ENCODE measurements at regions not wholly inside any gene's neighbourhood (a gene's known extent, or its start where the extent isn't known, plus 50 kb on each side); places are given as distances from the start of the nearest gene placed in this dataset.

DNA sequence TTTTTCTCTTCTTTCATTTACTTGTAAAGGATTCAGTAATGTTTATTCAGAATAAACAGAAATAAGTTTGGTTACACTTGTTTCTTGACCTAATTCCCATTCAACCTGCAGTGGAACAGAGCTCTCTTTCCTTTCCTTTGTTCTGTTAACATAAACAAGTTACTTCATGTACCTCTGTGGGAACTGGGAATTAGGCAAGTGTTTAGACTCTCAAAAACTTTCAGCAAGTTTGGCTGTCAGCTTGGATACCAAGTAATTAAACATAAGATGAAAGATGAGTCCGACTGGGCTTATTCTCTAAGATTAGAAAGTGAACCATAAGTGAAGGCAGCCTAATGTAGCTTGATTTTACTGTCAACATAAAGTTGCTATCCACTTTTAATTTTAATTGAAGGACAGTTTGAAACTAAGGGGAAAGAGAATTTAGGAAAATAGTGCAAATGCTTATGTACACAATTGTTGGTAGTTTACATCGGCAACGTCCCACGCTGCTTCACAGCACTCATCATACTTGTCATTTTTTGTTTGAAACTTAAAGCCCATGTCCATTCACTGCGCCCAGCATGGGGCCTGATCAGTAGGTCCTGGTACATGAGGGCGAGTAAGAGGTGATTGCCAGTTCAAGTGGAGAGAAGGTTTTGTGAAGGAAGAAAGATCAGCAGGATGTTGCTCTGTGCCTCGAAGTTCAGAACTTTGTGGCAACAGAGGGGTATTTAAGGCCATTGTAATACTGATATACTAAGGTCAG lies 113.0 kb downstream of the PLEKHG1 start:
- no peak for DNase-seq (ENCODE audit: low read depth)

DNA sequence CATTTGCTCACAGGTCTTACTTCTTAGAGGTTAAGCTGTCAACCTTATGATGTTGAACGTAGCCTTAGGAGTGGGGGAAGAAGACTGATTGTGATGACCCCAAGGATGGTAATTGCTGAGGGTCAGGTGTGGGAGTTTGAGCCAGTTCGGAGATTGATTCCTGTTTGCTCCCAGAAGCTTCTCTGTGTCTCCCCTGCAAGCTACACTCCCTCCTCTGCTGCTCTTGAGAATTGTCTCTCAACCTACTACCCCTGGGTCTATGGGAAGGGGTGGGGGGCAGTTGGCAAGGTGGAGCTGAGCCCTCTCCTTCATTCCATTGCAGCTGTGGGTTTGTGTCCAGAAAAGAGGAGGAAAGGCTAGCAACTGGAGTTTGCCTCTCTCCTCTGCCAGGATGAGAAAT lies 113.8 kb downstream of the PLEKHG1 start:
- DNase-seq (ENCODE audit: low read depth) = no peak

DNA sequence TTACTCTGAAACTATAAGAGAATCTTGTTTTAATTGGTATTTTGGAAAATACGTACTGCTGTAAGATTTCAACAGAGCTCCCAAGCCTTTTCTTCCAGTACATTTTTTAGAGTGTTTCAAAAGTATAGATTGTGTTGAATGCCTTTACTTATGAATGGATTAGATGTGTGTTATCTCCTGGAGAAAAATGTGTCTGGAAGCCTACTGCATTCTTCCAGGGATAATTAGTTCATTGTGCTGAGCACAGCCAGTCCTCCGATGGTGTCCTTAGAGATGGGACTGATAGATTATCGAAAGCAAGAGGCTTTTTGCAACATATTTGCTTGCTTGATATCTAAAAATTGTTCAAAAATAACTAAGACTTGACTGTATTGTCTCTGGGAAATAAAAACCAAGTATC lies 114.2 kb downstream of the PLEKHG1 start:
- DNase-seq (ENCODE audit: low read depth) = no peak

DNA sequence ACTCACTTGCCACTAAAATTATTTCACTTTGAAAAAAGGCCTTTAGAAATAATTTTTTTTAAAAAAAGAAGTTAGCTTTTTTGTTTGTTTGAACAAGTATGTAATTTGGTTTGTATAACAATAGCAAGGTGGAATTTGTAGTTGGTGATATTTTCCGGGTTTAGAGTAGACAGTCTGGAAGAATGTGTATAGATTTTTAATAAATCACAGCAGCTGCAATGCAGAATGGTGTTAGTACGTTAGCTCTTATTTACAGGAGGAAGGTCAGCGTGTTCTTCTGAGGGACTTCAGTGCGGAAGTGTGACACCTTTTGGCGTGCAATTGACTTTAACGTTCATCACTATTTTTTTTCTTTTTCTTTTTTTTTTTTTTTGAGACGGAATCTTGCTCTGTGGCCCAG lies 115.4 kb downstream of the PLEKHG1 start:
- no peak for DNase-seq (ENCODE audit: low read depth)

DNA sequence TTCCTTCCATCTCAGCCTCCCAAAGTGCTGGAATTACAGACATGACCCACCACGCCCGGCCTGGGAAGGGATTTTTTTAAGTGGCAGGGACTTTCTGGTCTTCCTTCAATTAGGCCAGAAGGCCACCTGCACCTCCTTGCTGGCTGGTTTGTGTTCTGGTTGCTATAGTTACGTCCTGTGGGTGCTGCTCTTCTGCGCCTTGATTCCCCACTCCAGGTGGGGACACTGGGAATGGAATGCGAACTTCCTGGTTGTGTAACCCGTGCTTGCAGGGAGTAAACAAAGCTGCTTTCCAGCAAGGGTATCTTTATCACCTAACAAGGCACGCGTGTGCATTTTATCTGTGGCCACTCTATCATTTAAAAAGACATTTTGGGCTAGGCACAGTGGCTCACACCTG lies 117.7 kb downstream of the PLEKHG1 start:
- DNase-seq (ENCODE audit: low read depth) = no peak

DNA sequence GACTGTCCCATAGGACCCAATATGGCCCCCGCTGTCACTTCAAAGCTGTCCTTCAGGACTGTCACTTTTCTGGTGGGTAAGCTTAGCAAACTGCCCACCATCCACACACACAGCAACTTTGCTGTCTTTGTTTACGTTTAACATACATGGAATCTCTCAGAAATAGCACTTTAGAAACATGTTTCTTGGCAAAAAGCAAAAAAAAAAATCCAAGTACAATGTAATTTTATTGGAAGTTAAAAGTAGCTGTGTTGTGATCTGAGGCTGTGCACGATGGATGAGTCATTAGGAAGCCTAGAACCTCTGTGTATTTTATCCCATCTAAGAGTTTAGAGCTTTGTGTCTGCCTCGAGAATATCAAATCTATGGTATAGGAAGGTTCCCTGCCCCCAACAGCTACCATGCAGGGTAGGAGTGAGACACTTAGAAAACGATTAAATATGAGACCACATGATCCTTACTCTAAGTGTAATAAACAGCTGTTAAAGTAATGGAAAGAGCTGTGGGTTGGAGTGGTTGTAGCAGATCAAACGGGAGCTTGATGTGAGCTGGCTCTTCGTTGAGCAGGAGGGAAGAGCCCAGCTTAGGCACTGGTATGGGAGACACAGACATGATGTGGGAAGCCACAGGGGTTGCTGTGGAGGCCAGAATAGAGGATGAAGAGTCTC lies 119.5 kb downstream of the PLEKHG1 start:
- DNase-seq (ENCODE audit: low read depth) = no peak

DNA sequence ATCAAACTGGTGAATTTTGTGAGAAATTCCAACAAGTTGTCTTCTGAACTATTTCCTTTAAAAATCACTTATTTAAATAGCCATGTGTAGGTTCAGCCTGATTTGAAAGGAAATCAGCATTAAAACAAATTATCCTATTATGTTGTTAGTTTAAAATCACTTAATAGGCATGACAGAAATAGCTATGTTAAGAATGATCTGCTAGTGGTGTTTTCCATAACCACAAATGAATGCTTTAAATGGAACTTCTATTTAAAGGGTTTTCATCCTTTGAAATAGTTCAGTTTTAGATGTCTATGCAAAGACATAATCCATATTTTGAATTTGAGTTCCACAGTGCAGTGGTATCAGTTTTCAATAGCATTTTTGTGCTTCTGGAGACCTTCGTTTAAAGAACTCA lies 120.1 kb downstream of the PLEKHG1 start:
- no peak for DNase-seq (ENCODE audit: low read depth)

DNA sequence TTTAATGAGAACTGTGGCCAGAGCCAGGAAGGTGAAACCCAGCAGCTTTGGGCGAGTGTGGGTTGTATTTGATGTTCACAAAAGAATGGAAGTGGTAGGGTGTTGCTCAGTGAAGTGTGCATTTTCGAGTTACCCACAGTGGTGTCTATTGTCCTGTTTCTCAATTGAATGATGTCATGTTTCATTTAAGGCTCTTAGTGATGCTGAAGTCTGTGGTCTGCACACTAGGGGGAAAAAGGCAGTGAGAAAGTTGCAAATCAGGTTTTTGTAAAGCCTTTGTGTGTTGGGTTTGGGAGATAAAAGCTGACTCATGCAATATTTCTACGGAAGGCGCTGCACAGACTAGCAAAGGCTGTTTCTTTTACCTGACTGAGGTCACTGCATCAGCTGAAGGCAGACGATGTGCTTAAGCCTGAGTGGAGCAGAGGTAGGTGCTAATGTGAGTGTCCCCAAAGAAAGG lies 121.1 kb downstream of the PLEKHG1 start:
- no peak for DNase-seq (ENCODE audit: low read depth)

DNA sequence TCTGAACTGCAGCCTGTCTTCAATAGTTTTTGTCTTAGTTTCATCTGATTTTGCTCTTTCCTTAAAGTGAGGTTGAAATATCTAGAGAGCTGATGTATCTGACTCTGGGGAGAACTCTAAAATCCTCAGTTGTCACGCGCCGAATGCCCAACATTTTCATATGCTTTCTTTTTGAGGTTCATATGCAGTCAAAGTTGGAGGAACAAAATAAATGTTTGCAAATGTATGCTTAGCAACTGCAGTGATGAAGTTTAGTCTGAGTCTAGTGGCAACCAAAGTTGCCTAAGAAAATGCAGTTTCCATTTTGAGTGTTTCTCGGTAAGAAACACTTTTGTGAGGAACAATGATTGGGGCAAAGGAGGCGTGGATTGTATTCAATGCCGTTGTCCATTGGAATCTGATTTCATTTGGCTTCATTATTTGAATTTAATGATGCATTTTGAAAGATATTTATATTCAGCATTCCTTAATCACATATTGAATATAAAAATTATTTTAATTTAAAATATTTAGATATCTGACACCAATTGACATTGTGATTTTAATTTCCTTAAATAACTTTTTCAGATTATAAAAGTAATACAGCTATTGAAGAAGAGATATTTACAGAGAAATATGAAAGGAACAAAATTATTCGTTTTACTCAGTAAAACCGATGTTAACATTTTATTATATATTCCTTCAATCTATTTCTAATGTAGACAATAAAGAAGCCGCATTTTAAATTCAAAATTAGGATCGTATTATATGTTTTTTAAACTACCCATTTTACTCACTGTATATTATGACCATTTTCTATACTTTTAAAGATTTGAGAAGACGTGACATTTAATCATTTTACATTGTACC lies 122.0 kb downstream of the PLEKHG1 start:
- DNase-seq (ENCODE audit: low read depth) = no peak

DNA sequence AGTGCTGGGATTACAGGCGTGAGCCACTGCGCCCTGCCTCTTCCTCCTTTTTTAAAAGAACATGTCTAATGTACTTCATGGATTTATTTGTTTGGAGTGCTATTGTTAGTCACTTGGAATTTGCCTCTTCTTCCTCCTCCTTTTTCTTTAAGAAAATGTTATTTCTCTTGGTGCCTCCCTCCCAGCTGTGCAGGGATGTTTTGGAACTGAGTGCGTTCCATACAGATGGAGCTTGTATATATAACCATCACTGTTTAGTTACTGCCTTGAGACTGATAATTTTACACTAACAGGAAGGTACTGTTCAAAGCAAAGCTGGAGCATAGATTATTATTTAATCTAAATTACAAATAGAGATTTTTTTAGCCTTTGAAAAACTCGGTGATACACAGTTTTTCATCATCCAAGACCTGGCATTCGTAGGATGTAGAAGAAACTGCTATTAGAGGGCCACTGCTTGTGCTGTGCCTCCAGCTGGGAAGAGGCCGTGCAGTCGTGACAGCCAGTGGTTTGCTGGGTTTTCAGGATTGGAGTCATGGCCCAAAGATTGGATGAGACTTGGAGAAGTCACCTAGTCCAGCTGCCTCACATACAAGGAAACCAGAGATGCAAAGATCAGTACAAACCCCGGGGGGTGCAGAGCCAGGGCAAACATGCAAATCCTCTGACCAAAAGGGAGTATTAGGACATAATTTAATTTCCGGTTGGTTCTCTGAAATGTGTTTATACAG lies 123.1 kb downstream of the PLEKHG1 start:
- no peak for DNase-seq (ENCODE audit: low read depth)

DNA sequence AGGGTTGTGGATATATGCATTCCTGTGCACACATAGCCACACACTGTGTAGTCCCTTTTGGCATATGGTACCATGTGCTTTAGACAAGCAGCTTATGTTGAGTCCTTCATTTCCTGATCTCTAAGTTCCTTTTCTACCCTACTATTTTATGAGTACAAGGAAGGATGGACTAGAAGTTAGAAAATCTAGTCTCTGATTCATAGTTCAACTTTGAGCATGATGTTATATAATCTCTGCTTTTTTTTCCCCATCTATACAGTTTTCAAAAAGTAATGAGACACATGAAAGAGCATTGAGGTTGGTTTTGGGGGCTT lies 123.6 kb downstream of the PLEKHG1 start:
- no peak for DNase-seq (ENCODE audit: low read depth)

DNA sequence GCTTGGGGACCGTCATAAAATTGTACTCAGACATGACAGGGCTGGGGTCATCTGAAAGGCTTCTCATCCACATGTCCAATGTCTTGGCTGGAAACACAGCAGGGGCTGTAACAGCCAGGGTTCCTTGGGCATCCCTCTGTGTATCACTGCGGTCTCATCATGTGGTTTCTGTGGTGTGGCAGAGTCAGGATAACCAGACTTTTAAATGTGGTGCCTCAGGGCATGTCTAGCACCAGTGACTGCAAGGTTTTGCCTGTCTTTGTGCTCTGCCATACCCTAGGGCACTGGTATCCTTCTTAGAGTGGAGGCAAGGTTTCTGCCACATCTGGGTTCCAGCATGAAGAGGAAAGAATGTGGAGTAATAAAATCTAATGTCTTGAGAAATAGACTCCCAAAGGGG lies 124.2 kb downstream of the PLEKHG1 start:
- no peak for DNase-seq (ENCODE audit: low read depth)

DNA sequence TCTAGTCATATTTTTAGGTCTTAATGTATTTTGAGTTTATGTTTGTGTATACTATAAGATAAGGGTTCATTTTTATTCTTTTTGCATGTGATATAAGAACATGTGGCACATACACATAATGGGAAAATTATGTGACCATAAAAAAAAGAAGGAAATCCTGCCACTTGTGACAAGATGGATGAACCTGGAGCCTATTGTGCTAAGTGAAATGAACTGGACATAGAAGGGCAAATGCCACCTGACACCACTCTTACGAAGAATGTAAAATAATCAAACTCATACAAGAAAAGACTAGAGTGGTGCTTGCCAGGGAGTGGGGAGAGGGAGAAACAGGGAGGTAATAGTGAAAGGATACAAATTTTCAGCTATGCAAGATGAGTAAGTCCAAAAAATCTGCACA lies 126.1 kb downstream of the PLEKHG1 start:
- DNase-seq (ENCODE audit: low read depth) = no peak

DNA sequence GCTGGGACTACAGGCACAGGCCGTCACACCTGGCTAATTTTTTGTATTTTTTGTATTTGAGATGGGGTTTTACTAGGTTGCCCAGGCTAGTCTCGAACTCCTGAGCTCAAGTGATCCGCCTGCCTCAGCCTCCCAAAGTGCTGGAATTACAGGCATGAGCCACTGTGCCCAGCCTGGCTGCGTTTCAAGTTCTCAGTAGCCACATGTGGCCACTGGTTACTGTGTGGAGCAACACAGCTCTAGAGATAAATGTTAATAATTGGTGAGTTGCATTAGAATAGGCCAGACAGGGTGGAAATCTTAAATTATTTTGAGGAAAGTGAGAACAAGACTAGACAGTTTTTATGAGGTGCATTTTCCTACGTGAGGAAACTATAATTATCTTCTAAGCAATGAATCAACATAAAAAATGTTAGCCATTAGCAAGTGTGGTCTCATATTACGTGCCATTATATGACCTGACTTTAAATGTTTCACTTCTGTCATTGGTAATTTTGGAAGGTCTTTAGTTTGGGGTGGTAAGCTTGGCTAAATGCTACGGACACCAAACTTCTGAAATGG lies 129.6 kb downstream of the PLEKHG1 start:
- DNase-seq (ENCODE audit: low read depth) = no peak

DNA sequence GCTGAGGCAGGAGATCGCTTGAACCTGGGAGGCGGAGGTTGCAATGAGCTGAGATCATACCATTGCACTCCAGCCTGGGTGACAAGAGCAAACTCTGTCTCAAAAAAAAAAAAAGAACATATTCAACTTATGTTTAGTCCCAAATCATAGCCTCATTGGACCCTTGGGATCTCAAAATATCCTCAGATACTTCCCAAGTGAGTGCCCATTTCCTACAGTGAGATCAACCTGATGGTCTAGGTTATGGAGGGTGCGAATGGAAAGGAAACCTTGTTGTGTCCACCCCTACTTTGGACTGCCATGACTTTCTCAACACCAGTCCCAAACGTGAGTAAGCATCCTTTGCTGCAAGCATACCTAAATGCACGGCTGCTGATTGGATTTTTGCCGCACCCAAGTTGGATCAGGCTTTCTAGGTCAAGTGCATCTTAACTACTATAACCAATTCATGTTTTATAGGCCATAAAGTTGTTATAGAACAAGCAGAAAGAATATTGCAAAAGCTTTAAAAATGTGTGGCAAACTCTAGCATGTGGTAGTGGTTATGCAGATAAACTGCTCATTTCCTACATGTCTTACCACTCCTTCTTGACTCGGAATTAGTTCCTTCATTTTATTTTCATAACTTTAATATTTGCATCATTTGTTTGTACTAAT lies 131.2 kb downstream of the PLEKHG1 start:
- DNase-seq (ENCODE audit: low read depth) = no peak

DNA sequence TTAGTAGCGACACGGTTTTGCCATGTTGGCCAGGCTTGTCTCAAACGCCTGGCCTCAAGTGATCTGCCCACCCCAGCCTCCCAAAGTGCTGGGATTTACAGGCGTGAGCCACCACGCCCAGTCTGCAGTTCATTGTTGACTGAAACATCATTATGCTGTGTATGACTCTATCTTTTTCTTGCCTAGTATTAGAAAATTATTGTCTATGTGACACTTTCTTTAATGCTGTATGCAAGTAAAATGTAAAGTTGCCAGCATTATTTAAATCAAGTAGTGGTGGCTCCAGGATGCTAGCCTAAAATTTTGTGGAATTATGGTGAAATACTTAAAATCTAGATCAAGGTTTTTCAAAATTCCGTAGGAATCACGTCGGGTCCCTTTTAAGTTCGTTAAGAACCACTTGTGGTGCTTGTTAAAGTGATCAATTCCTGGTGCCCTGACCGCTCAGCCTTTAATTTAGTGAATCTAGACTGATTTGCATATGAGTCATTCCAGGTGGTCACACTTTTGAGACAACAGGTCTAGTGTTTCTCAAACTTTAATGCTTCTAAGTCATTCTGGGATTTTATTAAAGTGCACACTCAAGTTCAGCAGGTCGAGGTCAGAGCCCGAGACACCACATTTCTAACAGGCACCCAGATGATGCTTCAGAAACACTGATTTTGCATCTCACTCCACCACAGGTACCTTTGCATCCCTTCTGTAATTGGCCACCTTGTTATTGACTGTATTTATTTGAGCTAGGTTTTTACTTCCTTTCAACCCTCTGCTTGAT lies 132.6 kb upstream of the MTHFD1L start:
- DNase-seq (ENCODE audit: low read depth) = no peak

DNA sequence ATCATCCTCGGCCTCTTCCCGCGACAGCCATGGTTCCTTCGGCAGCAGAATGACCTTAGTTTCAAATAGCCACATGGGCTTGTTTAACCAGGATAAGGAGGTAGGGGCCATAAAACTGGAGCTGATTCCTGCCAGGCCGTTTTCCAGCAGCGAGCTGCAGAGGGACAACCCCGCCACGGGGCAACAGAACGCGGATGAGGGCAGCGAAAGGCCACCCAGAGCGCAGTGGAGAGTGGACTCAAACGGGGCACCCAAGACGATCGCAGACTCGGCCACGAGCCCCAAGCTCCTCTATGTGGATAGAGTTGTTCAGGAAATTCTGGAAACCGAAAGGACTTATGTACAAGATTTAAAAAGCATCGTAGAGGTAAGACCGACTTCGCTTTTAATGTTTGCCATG lies 131.8 kb upstream of the MTHFD1L start:
- no peak for DNase-seq (ENCODE audit: low read depth)

DNA sequence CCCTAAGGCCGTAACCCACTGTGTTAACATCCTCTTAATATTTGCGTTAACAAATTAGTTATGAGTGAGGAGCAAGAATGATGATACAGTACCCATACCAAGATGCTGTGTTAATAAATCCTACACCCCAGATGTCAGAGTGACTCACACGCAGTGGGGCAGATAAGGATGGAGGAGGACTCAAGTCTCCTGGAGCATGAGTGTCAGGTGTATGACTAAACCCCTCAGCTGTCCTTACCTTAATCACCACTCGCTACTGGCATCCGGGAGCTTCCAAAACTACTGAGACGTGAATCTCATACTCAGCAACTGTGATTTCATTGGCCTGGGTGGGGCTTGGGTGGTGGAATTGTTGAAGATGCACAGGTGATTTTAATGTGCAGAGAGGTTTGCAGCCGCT lies 131.3 kb upstream of the MTHFD1L start:
- no peak for DNase-seq (ENCODE audit: low read depth)

DNA sequence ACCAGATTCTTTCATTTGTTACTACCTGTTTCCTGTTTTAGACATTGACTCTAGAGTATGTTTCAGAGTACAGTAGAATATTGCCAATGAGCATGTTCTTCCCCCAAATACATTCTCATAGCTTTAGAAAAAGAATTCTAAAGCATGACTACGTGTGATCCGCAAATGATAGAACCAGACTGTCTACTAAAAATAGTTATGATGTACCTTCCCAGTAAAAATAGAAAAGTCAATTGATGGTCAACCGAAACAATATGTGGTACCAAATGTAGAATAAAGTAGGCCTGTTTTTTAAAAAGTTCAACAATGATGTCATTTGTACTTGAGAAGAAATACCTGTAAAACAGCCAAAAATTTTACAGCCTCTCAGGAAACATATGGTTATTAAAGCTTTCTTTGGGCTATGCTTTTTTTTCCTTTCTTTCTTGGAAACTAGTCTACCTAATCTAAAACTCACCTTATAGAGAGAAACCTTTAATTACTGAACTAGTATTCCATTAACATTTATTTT lies 130.1 kb upstream of the MTHFD1L start:
- DNase-seq (ENCODE audit: low read depth) = no peak

DNA sequence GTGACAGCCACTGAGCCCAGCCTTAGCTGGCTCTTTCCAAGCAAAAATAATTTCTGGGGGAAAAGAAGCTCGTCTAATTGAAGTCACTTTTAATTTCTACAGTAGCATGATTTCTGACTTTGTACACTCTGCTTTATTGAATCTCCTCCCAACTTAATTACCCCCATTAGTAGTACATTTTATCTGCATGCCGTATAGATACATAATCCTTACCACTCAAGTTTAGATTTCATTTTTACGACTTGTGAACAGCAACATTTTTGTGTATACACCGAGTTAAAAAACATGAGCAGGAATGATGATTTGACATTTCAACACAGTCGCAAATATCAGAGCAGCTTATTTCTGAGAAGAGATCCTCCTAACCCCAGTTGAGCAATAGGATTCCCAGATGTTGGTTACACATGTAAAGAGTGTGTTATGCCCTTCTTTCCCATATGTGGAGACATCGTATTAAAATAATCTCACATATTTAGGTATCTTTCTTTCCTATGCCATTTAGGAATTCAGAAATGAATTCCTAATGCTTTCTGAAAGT lies 127.3 kb upstream of the MTHFD1L start:
- no peak for DNase-seq (ENCODE audit: low read depth)
